HCT116 (cell line): ENCODE measurements at regions not wholly inside any gene's neighbourhood (a gene's known extent, or its start where the extent isn't known, plus 50 kb on each side); places are given as distances from the start of the nearest gene placed in this dataset.

Source experiments
- ATAC-seq: fragments of 200-7000 bp; cut with Tn5 transposase; 2 replicates; pipeline ENCODE4 v1.9.1; 2020; ENCODE audit warnings: mild to moderate bottlenecking, moderate library complexity
- BruUV-seq: library from RNA; stranded (reverse); fragments of 400-500 nt; replicated peaks from 2 replicates; lab custom pipeline; 2021; lab: Mats Ljungman, UMichigan
- CTCF ChIA-PET: fragments of 300-600 bp; sonication (Branson Sonifier 250); formaldehyde crosslinking; loops from one replicate; lab custom pipeline; 2021; ENCODE audit warnings: antibody characterized with exemption; lab: Charles Lee
- POLR2A ChIA-PET: fragments of 300-600, 350-600 bp; sonication (Branson Sonifier 250); formaldehyde crosslinking; loops from one replicate; lab custom pipeline; 2021; ENCODE audit warnings: antibody characterized with exemption; lab: Charles Lee
- RAD21 ChIA-PET, 2 experiments: fragments of 300-600 bp; sonication (Branson Sonifier 250); formaldehyde crosslinking; loops; one replicate each; lab custom pipeline; 2023; ENCODE audit warnings: low total read pairs in 2 of 2; ENCODE audit not compliant: uncharacterized antibody in 2 of 2, unreplicated experiment in 2 of 2, low non-redundant PET in 1 of 2; lab: Charles Lee
- DNase-seq: peaks from one replicate; pipeline ENCODE4 v3.0.0-alpha.2; 2010; ENCODE audit warnings: low read depth, low spot score
- H2AFZ ChIP-seq: fragments of 200-600 bp; shearing (Covaris generic), sonication (generic); 2 replicates; pipeline ENCODE4 v1.6.1; 2017; ENCODE audit warnings: low read depth, mixed run types, mixed read lengths, antibody characterized with exemption, low read length; ENCODE audit not compliant: poor library complexity, severe bottlenecking
- H3K27ac ChIP-seq: 2 replicates; pipeline ENCODE4 v1.5.1; 2012; ENCODE audit warnings: low read depth, low read length
- H3K27me3 ChIP-seq: fragments of 200-600 bp; sonication (generic); 2 replicates; pipeline ENCODE4 v1.6.1; 2016; ENCODE audit warnings: mixed run types, low read length, mixed read lengths; ENCODE audit not compliant: insufficient read depth
- H3K36me3 ChIP-seq, 2 experiments: fragments of 200-500 bp in 1 of 2; fragments of 200-600 bp in 1 of 2; sonication (Bioruptor generic) in 1 of 2; sonication (generic) in 1 of 2; 2 replicates each; pipeline versions ENCODE4 v1.5.1 to v1.6.1; 2014 to 2016; ENCODE audit warnings: low read length in 2 of 2, inconsistent platforms in 1 of 2, mixed read lengths in 1 of 2, mixed run types in 1 of 2; ENCODE audit not compliant: insufficient read depth in 2 of 2, control insufficient read depth in 1 of 2
- H3K4me1 ChIP-seq, 2 experiments: fragments of 200-600 bp in 1 of 2; sonication (generic) in 1 of 2; 2 replicates each; pipeline versions ENCODE4 v1.5.1 to v1.6.1; 2012 to 2017; ENCODE audit warnings: low read length in 2 of 2, inconsistent platforms in 1 of 2, mild to moderate bottlenecking in 1 of 2, mixed read lengths in 1 of 2, mixed run types in 1 of 2, moderate library complexity in 1 of 2; ENCODE audit not compliant: insufficient read depth in 2 of 2, control insufficient read depth in 1 of 2
- H3K4me2 ChIP-seq: fragments of 200-600 bp; sonication (generic); 2 replicates; pipeline ENCODE4 v1.6.1; 2017; ENCODE audit warnings: mixed run types, low read length, mixed read lengths
- H3K4me3 ChIP-seq, 2 experiments: fragments of 200-600 bp in 1 of 2; sonication (generic) in 1 of 2; replicated peaks in 1 of 2; 2 replicates each; pipeline ENCODE4 v1.5.1; 2011 to 2016; ENCODE audit warnings: low read length in 2 of 2, control low read depth in 1 of 2, low read depth in 1 of 2, mild to moderate bottlenecking in 1 of 2, mixed read lengths in 1 of 2, mixed run types in 1 of 2
- H3K79me2 ChIP-seq: fragments of 200-600 bp; sonication (generic); 2 replicates; pipeline ENCODE4 v1.6.1; 2017; ENCODE audit warnings: mild to moderate bottlenecking, mixed run types, low read length, moderate library complexity, mixed read lengths; ENCODE audit not compliant: insufficient read depth
- H3K9ac ChIP-seq: fragments of 200-600 bp; sonication (generic); 2 replicates; pipeline ENCODE4 v1.6.1; 2016; ENCODE audit warnings: low read length, mixed read lengths
- H3K9me2 ChIP-seq: fragments of 200-600 bp; sonication (generic), shearing (Covaris generic); 2 replicates; pipeline ENCODE4 v1.6.1; 2017; ENCODE audit warnings: mixed run types, mild to moderate bottlenecking, moderate library complexity; ENCODE audit not compliant: insufficient read depth
- H3K9me3 ChIP-seq, 2 experiments: fragments of 200-500 bp in 1 of 2; fragments of 200-600 bp in 1 of 2; sonication (Bioruptor generic) in 1 of 2; sonication (generic) in 1 of 2; 2 replicates each; pipeline ENCODE4 v1.6.1; 2014 to 2017; ENCODE audit warnings: low read length in 2 of 2, mixed read lengths in 2 of 2, inconsistent platforms in 1 of 2, low read depth in 1 of 2, mild to moderate bottlenecking in 1 of 2, mixed run types in 1 of 2, moderate library complexity in 1 of 2; ENCODE audit not compliant: control insufficient read depth in 1 of 2, insufficient read depth in 1 of 2
- H4K20me1 ChIP-seq: fragments of 200-600 bp; sonication (generic), shearing (Covaris generic); 2 replicates; pipeline ENCODE4 v1.6.1; 2017; ENCODE audit warnings: mixed run types, mild to moderate bottlenecking, moderate library complexity; ENCODE audit not compliant: insufficient read depth
- CBX3 ChIP-seq: IDR thresholded peaks from 2 replicates; pipeline ENCODE4 v1.6.1; 2012; ENCODE audit warnings: low read depth
- CEBPB ChIP-seq: IDR thresholded peaks from 2 replicates; pipeline ENCODE4 v1.6.1; 2012; ENCODE audit warnings: low read depth
- CTCF ChIP-seq, 3 experiments: fragments of 200-600 bp in 1 of 3; sonication (generic) in 1 of 3; IDR thresholded peaks in 2 of 3; conservative IDR thresholded peaks in 1 of 3; 2 replicates each; pipeline ENCODE4 v1.5.1; 2012 to 2017; ENCODE audit warnings: low read depth in 2 of 3, low read length in 2 of 3, antibody characterized with exemption in 1 of 3, borderline replicate concordance in 1 of 3, control low read depth in 1 of 3, mild to moderate bottlenecking in 1 of 3, mixed read lengths in 1 of 3, mixed run types in 1 of 3, moderate library complexity in 1 of 3; ENCODE audit not compliant: insufficient read depth in 1 of 3
- EGR1 ChIP-seq: IDR thresholded peaks from 2 replicates; pipeline ENCODE4 v1.6.1; 2012; ENCODE audit warnings: low read depth
- EZH2 ChIP-seq: fragments of 200-600 bp; sonication (generic); IDR thresholded peaks from 2 replicates; pipeline ENCODE4 v1.6.1; 2017; ENCODE audit warnings: antibody characterized with exemption, mixed run types
- EZH2phosphoT487 ChIP-seq: fragments of 200-600 bp; IDR thresholded peaks from 2 replicates; pipeline ENCODE4 v1.6.1; 2018; ENCODE audit warnings: antibody characterized with exemption, borderline replicate concordance
- JUND ChIP-seq: IDR thresholded peaks from 2 replicates; pipeline ENCODE4 v1.6.1; 2012
- POLR2A ChIP-seq: IDR thresholded peaks from 2 replicates; pipeline ENCODE4 v1.7.0; 2011; ENCODE audit warnings: borderline replicate concordance; ENCODE audit not compliant: insufficient read depth, insufficient read length; ENCODE audit errors: extremely low read depth
- RAD21 ChIP-seq: IDR thresholded peaks from 2 replicates; pipeline ENCODE4 v1.6.1; 2012; ENCODE audit warnings: low read depth, mild to moderate bottlenecking
- SP1 ChIP-seq: IDR thresholded peaks from 2 replicates; pipeline ENCODE4 v1.6.1; 2012; ENCODE audit warnings: low read depth
- SRF ChIP-seq: IDR thresholded peaks from 2 replicates; pipeline ENCODE4 v1.6.1; 2012; ENCODE audit warnings: low read depth
- TCF7L2 ChIP-seq: IDR thresholded peaks from 2 replicates; pipeline ENCODE4 v1.7.0; 2011; ENCODE audit warnings: borderline replicate concordance, inconsistent platforms; ENCODE audit not compliant: insufficient read depth, insufficient read length; ENCODE audit errors: extremely low read depth
- YY1 ChIP-seq: IDR thresholded peaks from 2 replicates; pipeline ENCODE4 v1.6.1; 2011; ENCODE audit warnings: low read length, low read depth, moderate library complexity, mild to moderate bottlenecking; ENCODE audit not compliant: insufficient replicate concordance; ENCODE audit errors: extremely low read depth
- ZFX ChIP-seq: fragments of 450-650 bp; IDR thresholded peaks from 2 replicates; pipeline ENCODE4 v1.6.1; 2017
- ZNF274 ChIP-seq: fragments of 200-500 bp; sonication (Bioruptor generic); IDR thresholded peaks from 2 replicates; pipeline ENCODE4 v1.6.1; 2014; ENCODE audit warnings: mild to moderate bottlenecking, low read depth, low read length, inconsistent platforms
- intact Hi-C: fragments of 100-400 bp; cut with micrococcal nuclease; formaldehyde crosslinking; loops from 2 replicates; pipeline ENCODE4 v1.10.0; 2022
- TF ChIP-seq, protein P1 (sequence below): IDR thresholded peaks from 2 replicates; pipeline ENCODE4 v1.6.1; 2012
- TF ChIP-seq, protein P2 (sequence below): IDR thresholded peaks from 2 replicates; pipeline ENCODE4 v1.6.1; 2012; ENCODE audit warnings: low read depth

DNA sequence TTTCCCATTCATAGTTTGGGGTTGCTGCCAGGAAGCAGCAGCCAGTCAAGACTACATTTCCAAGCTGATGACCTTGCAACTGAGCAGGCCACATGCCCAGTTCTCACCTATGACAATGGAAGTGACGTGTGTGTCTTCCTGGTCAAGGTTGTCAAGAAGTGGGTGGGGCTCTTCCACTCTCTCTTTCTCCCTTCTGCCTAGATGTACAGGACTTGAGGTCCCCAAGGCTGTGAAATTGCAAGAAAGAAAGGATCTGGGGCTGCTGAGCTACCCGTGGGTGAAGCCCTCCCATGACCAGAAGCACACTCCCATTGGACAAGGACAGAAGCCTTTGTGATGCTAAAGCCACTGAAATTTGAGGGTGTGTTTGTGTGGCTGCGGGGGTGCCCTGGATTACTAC is 175.1 kb downstream of the LINC00237 start:
- Histone ChIP-seq H4K20me1 (no peaks in the 10 kb centered on the region), H3K4me3 (no peak overlapping the region), H3K9ac (no peak overlapping the region), H3K79me2 (no peaks in the 10 kb centered on the region), H2AFZ (no peak overlapping the region), H3K4me1 (no peaks in the 10 kb centered on the region), H3K27ac (no peak overlapping the region), H3K36me3 (no peaks in the 10 kb centered on the region), H3K9me3 (no peaks in the 10 kb centered on the region), H3K27me3 (peaks cover 60% of the 10 kb centered on the region), H3K9me2 (no peaks in the 10 kb centered on the region), H3K4me2 (no peak overlapping the region)
- ATAC-seq (no peak), DNase-seq (no peak)
- POLR2A ChIA-PET, result no interaction called here
- RAD21 ChIA-PET, result no interaction called here
- CTCF ChIA-PET, result no interaction called here
- intact Hi-C loops, result no loop called here
- BruUV-seq, result no TSS peak
- TF ChIP-seq JUND (no peak), SRF (no peak), RAD21 (no peak), CBX3 (no peak), EGR1 (no peak), SP1 (no peak), TCF7L2 (no peak), ZFX (no peak), ZNF274 (no peak), EZH2 (no peak), CEBPB (no peak), POLR2A (no peak), EZH2phosphoT487 (no peak)
- TF ChIP-seq, protein P1, sequence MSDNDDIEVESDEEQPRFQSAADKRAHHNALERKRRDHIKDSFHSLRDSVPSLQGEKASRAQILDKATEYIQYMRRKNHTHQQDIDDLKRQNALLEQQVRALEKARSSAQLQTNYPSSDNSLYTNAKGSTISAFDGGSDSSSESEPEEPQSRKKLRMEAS, result no peak

DNA sequence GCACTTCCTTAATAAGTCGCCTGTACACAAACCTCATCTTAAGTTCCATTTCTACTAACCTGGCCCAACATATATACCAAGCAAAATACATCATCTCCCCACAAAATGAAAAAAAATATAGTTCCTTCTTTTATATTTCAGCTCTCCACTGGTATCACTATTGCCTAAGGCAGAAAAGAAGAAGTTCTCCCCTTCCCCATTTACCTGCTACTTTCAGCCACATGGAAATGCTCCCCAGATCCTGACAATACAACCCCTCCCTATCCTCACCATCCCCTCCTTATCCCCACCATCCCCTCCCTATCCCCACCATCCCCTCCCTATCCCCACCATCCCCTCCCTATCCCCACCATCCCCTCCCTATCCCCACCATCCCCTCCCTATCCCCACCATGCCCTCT is 175.7 kb downstream of the LINC00237 start:
- no peak overlapping the region for H2AFZ ChIP-seq
- H3K4me1 ChIP-seq, result no peaks in the 10 kb centered on the region
- ATAC-seq (no peak), DNase-seq (no peak)
- no peaks in the 10 kb centered on the region for H4K20me1 ChIP-seq
- peaks cover 60% of the 10 kb centered on the region for H3K27me3 ChIP-seq
- H3K4me2 ChIP-seq, result no peak overlapping the region
- no peak overlapping the region for H3K4me3 ChIP-seq
- H3K9ac ChIP-seq, result no peak overlapping the region
- BruUV-seq, result no TSS peak
- ChIA-PET CTCF (no interaction called here), POLR2A (no interaction called here), RAD21 (no interaction called here)
- no peak overlapping the region for H3K27ac ChIP-seq
- no peaks in the 10 kb centered on the region for H3K9me2 ChIP-seq
- no peaks in the 10 kb centered on the region for H3K9me3 ChIP-seq
- H3K36me3 ChIP-seq, result no peaks in the 10 kb centered on the region
- H3K79me2 ChIP-seq, result no peaks in the 10 kb centered on the region
- intact Hi-C loops, result no loop called here
- TF ChIP-seq CTCF (IDR thresholded peaks at IDR 0.05 in 2 of 3, conservative IDR thresholded peaks at IDR 0.05 in 1 of 3; ENCODE audit: borderline replicate concordance in 1 of 3, insufficient read depth in 1 of 3, low read depth in 2 of 3, low read length in 2 of 3), result no peak
- TF ChIP-seq JUND, result no peak
- no peak for TF ChIP-seq CBX3
- no peak for TF ChIP-seq YY1
- TF ChIP-seq, protein P2, sequence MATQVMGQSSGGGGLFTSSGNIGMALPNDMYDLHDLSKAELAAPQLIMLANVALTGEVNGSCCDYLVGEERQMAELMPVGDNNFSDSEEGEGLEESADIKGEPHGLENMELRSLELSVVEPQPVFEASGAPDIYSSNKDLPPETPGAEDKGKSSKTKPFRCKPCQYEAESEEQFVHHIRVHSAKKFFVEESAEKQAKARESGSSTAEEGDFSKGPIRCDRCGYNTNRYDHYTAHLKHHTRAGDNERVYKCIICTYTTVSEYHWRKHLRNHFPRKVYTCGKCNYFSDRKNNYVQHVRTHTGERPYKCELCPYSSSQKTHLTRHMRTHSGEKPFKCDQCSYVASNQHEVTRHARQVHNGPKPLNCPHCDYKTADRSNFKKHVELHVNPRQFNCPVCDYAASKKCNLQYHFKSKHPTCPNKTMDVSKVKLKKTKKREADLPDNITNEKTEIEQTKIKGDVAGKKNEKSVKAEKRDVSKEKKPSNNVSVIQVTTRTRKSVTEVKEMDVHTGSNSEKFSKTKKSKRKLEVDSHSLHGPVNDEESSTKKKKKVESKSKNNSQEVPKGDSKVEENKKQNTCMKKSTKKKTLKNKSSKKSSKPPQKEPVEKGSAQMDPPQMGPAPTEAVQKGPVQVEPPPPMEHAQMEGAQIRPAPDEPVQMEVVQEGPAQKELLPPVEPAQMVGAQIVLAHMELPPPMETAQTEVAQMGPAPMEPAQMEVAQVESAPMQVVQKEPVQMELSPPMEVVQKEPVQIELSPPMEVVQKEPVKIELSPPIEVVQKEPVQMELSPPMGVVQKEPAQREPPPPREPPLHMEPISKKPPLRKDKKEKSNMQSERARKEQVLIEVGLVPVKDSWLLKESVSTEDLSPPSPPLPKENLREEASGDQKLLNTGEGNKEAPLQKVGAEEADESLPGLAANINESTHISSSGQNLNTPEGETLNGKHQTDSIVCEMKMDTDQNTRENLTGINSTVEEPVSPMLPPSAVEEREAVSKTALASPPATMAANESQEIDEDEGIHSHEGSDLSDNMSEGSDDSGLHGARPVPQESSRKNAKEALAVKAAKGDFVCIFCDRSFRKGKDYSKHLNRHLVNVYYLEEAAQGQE, result no peak
